ENCODE measurements at regions not wholly inside any gene's neighbourhood (a gene's known extent, or its start where the extent isn't known, plus 50 kb on each side); places are given as distances from the start of the nearest gene placed in this dataset.

DNA sequence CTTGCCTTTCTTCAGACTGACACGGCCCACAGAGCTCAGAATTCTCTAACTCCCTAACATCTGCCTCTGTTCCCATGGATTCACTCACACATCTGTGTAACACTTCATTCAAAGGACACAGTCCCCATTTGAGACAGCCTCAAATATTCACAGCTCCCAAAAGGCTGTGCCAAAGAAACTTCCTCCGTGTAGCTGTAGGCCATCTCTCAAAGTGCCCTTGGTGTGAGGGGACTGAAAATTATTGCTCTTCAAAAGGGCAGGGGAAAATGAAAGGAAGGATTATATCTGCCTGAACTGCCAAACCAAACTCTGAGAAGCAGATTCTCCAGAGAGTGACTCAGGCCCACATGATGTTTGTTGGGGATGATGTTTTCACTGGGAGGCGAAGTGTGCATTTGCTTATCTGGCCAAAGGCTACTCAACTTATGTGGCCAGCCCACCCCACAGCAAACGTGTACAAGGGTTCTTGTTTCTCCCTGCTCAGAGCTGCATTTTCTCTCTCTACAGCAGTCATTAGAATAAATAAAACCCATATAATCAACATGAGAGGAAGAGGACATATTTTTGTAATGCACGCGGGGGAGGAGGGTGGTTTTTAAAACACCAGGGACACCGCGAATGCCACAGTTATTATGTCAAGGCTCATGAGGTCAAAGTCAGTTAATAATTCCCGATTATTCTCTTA, 302.4 kb upstream of the NFE2L3 start:
- ATAC-seq (no peak), DNase-seq (no peak)

DNA sequence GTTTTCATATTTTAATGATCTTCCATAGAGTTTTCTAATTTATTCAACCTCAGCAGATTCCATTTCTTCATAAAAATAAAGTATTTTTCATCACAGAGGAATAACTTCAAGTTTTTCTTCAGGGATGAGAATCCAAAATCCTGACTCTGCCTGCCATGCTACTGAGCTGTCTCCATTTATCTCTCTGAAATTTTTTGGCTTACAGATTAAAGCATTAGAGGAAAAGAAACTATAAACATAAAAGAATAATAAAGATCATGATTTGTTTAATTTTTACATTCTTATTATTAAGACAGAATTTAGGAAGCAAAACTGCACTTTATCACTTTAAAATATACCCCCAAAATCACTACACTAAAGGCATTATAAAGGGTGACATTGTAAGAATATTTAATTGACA, 301.8 kb upstream of the NFE2L3 start:
- ATAC-seq (no peak), DNase-seq (no peak)

DNA sequence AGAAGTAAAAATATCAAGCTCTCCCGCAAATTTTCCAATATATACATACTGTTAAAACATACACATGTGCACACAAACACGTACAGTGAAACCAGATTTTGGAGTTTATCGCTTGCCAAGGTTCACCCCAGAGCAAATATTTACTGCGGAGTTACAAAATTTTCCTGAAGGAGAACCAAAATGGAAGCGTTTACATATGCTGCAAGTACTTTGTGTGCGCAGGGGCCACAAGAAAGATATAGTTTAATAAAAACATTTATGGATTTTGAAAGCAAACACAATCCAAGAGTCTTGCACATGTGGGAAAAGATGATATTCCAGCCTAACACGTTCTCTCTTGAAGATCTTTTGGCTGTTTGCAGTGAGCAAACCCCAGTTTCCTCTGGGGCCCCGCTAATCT, 301.3 kb upstream of the NFE2L3 start:
- no peak for ATAC-seq
- no peak for DNase-seq

DNA sequence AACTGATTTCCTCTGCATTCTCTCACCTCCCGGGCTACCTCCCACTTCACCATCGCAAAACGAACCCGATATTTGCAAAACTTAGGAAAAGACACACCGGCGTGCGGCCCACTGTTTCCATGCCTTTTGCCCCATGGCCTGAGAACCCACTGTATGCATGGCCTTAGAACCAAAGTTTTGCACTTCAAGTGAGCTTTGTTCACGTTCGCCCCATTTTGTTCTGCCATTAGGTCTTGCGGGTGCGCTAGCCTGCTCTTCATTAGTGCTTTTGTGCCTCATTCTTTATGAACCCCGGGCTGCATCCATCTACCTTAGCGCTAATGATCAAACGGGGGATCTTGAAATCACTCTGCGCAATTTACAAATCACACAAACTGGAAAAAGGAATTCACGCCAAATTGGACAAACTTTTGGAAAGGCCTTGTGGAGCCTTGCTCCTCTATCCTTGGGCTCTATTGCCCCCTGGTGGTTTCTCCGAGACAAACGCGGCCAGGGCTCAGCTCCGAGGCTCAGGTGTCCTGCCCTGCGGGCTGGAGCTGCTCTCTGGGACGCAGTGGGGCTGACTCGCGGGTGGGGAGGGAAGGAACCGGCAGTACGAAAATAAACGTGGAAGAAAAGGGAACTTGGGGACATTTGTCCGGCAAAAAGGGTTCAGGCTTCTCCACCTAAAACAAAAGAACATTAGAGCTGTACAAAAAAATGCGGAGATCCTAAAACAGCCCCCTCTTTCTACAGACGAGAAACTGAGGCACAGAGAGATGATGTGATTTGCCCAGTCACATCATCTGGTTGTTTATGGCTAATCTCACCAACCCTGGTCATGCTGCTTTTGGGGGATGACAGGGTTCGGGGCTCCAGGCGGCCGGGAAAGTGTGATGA, 300.4 kb upstream of the NFE2L3 start:
- DNase-seq (peak; percentile 75), ATAC-seq (peak; percentile 50)

DNA sequence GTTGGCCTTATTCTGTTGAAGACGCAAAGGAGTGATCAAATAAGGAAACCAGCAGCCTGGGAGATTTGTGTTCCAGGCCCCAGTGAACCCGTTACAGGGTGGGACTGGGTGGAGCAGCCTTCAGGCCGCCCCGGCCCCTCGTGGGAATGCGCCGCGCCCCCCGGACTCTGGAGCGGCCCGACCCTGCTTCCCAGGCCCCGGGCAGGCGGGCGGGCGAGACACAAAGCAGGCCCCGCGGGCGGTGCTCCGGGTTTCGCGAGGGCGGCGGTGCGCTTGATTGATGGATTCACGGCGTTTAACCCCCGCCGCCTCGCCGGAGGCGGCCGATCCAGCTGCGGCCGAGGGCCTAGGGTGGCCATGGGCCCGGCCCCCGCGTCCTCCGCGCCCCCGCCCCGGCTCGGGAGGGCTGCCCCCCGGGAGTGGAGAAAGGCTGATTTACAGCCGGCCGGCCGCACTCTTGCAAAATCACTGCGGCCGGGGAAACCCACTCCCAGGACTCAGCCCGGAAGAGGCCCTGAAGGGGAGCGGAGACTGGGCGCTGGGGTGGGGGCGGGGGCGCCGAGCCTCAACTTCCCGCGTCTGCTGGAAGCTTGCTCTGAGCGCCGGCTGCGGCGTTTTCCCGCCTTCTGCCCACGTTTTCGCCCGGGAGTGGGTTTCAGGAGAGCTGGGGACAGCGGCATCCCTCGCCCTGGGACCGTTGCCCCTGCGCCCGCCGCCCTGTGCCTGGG, 299.6 kb upstream of the NFE2L3 start:
- ATAC-seq (no peak), DNase-seq (peak; percentile 23)

DNA sequence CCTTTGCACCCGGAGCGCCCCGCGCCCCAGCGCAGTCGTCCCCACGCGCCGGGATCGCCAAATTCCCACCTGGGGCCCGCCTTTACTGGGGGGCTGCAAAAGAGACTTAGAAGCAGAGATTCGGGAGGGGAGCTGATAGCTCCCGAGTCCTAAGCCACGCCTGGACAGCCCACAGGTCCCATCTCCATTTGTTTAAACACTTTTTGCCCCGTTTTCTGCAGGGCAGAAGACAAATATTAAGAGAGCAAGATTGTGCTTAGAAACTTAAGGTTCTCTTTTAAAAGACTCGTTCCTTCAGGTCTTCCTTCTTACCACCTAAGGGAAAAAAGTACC, 299.1 kb upstream of the NFE2L3 start:
- ATAC-seq (no peak), DNase-seq (no peak)

DNA sequence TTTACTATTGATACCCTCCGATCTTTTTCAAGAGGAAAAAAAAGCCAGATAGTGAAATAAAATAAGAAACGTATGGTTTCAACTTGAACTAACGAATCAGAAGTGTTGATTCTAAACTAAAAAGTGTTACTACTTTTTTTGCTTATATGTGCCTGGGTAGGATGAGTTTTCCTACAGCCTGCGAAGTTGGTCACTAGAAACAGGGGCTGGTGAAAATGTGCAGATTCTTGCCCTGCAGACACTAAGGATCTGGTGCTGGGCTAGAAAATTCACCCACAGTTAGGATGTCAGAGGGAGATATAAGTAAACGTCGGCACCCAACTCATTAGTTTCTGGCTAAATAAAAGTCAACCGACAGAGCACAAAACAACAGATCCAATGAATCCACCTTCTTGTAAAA, 298.7 kb upstream of the NFE2L3 start:
- ATAC-seq: no peak
- no peak for DNase-seq

DNA sequence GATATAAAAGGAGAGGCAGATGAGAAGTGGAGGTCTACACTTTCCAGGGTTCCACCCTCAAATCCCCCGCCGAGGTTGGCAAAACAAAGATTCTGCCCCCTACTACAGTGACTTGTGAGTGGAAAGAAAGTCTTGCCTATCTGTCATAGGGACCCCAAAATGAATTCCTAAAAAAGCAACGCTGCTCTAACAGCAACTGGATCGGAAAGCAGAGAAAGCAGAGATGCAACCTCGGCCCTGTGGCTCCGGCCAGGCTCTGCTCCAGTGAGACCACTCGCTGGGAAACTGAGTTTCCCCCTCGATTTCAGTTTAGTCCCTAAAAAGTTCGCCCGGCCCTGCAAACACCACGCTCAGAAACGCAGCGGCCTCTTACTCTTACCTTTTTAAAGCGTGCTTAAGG, 297.9 kb upstream of the NFE2L3 start:
- ATAC-seq (no peak), DNase-seq (no peak)

DNA sequence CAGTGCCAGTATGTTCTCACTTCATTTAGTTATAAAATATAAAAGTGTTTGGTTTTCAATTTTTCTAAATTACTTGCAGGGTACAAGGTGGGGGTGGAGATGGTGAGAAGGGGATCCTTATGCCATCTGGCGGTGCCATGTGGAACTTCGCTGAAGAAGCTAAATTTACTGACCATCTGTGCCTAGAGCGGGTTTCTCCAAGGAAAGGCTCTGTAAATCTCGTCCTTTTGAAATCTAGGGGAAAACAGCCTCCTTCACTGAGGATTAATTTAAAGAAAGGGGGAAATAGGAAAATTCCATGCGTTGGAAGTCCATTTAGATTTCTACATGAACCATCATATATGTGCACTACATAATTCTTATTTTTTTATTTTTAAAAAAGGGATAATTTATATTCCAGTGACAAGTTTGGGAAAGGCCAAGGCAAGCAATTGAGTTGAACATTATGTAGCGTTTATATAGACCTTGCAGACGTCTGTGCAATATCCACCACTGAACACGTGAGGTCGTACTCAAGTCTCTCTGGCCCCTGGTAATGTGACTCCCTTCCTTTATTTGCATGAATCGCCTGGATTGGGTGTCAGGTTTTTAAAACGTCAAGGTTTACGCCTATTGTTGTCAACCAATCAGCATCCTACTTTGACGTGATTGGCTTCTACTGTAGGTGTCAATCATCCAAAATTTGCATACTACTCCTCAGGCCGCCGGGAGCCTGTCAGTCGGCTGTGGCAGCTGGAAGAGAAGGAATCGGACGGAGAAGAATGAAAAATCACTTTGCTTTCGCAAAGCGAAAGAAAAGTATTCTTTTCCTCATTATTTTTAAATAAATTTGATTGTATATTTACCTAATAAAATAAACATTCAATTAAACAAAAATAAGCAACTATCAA, 297.1 kb upstream of the NFE2L3 start:
- ATAC-seq: peak; percentile 16
- peak; percentile 59 for DNase-seq

DNA sequence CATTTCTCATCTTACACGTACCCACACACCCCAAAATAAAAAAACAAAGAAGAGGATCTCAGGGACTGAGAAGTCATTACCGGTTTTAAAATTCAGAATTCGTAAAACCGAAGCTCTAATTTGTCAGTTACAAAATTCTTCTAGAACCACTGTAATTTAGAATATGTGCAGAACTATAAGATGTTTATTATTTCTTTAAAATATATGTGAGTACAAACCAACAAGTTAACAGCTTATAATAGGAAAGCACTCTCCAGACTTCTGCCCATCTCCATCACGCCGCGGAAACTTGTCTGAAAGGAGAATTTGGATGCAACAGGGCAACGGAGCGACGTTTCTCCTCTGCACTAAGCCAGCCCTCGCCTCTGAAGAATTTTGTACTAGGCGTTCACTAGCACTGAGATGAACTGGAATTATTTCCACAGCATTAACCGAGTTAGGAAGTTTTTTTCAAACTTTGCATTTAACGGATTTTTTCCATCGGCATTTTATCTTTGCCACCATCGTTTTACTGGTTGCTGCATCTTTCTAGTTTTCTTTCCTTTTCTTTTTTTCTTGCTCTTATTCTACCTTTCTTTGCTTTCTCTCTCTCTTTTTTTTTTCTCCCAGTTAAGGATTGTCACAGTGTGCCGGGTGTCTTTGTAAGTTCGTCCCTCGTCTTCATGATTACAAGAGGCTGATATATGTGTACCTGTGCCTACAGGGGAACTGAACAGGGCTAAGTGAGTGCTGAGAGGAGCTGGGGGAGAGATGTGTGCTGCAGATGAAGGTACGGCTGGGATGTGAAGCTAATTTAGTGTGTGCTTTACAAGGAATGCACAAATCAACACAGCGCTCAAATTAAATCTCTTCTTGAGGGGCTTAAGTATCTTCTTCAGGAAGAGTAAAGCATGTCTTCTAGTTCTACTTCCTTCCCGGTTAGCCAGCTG, 295.9 kb upstream of the NFE2L3 start:
- ATAC-seq (no peak), DNase-seq (no peak)

DNA sequence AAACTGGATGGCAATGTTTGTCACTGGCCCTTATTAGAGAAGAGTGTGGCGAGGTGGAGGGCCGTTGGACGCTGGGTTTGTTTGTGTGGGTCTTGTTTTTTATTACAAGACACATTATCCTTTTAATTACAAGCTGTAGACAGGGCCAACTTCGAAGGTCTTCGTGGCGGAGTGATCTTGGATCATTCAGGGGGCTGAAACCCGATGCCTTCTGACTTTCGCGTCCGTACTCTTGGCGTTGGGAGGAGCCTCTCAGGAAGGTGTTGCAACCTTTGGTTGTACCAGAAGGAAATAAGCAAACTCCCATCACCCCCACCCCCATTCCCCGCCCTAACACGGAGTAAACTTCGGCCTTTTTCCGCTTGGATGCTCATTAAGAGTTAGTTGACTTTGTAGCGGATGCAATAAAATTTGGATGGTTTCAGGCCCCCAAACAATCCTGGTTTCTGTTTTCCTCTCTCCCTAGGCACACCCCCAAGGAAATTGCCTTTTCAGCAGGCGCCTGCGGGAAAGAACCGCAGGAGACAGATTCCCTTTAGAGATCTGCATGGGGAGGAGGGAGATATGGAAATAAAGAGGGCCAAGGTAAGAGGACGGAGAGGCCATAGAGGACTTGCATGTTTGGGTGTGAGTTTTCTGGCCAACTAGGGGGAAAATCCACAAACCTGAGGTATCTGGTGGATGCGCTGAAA, 294.5 kb upstream of the NFE2L3 start:
- DNase-seq: no peak
- ATAC-seq: no peak

DNA sequence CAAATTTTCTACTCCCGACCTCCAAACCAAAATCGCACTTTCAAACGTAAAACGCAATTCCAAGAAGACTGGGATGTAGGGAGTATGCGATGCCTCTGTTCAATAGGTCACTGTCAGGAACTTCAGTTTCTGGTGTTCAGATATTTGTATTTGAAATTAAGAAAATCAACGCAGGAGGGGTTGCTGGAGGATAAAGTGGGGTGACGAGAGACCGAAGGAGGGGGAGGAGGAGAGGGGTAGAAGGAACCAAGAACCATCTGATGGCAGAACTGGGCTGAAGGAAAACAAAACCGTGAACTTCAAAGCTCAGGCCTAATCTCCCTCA, 293.8 kb upstream of the NFE2L3 start:
- DNase-seq: no peak
- no peak for ATAC-seq

DNA sequence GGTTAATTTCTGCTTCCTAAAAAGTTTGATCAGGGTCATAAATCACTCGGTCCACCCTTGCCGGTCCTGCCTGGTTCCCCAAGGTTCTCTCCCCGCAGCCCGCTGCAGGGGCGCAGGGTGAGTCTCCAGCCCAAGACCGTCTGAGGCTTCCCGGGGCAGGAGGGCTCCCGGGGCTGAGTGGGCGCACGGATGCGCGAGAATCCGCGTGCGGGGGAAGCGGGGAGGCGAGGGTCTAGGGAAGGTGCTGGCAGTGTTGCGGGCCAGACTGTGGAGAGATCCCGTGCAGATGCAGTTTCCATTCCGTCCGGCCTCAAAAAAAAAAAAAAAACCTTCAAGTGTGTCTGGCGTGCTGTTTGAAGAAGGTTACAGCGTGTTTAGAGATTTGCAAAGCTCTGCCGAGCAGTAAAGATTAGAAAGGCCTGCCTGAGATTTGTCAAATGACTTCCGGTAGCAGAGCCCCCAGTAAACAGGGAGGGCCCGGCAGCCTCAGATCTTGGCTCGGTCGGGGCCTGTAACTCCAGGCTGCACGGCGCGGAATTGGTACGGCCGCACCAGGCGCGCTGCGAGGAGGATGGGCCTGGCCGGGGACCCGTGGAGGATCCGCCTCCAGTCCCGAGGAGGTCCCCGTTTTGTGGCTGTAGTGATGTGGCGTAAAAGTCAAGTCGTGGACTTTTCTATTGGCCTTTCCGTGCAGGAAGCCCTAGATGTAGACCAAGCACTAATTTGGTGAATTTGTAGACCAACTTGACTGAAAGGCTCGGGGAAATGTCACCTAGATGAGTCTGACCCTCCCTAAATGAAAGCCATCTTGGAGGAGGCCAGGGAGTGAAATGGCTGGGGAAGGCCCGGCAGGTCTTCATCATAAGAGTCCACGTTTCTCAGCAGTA, 293.2 kb upstream of the NFE2L3 start:
- DNase-seq: no peak
- no peak for ATAC-seq

DNA sequence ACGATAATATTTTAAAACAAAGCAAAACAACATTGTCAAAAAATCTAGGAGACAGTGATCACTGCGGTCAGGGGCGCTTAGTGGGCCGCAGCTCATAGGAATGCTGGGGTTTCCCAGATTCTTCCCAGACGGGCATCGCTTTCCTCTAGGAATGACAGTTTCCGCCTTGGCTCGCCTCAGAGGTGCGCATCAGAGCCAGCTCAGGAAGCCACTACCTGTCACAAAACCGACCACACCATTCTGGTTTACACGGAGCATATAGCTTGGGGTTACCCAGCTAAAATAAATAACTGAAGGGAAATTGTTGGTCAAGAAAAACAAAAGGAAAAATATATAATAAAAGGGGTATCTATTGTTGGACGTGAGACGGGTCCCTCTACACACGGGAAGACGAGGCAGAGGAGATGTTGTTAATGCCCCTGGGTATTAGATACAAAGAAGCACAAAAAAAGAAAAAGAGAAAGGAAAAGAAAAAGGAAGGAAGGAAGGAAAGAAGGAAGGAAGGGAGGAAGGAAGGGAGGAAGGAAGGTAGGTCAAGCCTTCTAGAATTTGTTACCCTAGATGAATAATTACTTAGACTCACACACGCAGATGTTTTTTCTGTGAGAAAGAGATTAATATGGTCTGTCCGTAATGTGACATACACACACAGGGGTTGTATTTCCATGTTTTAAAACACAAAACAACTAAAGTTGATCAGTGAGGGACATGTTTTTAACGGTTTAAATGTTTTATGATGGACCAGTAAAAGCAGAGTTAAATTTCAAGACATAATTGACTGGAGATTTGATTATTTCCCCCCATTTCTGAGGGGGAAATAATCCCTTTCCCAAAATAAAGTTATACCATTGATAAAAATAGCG, 292.4 kb upstream of the NFE2L3 start:
- DNase-seq (no peak), ATAC-seq (no peak)

DNA sequence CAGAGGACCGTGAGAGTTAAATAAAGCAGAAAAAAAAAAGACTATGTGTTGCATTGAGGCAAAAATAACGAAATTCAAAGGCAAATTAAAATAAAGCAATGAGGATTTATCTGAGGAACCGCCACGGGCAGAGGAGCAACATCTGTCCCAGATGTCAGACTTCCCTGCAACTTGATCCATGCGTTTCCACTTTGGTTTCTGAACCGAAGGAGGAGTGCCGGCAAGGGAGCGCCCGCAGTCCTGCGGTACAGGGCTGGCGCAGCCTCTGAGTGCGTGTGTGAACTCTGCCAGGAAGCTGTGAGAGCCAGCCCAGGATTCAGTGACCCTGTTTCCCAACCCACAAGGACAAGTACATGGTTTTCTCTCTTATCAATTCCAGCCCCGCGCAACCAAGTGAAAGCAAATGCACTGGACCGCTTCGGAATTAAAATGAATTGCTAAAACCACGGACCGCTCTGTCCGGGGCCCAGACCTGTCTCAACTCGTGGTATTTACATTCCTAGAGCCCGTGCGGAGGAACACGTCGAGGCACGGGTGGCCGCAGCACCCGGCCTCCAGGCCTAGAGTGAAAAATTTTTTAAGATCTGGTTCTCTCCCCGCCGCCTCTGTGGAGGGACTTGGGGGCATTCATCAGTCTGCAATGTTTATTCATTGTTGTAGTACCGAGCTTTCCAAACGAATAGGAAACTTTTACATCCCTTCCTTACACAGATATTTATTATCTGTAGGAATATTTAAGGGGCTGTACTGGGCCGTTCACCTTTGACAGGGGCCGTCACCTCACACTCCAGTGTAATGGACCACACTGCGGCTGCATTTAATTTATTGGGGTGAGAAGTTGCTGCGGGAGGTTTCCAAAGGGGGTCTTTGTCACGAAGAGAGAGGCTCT, 291.5 kb upstream of the NFE2L3 start:
- DNase-seq (no peak), ATAC-seq (no peak)

DNA sequence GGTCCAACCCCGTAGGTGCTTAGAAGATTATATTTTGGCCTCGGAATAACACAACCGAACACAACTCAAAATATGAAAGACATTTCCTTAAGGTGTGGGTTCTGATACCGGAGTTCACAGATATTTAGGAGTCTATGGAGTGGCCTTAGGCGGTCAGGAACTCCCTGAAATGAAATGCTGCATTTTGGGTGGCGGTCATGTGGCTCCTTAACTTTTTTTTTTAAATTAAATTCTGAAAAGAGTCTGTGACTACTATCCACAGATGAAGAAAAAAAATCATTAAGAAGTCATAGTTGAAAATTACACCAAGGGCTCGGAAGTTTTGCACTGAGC, 290.9 kb upstream of the NFE2L3 start:
- ATAC-seq (no peak), DNase-seq (no peak)

DNA sequence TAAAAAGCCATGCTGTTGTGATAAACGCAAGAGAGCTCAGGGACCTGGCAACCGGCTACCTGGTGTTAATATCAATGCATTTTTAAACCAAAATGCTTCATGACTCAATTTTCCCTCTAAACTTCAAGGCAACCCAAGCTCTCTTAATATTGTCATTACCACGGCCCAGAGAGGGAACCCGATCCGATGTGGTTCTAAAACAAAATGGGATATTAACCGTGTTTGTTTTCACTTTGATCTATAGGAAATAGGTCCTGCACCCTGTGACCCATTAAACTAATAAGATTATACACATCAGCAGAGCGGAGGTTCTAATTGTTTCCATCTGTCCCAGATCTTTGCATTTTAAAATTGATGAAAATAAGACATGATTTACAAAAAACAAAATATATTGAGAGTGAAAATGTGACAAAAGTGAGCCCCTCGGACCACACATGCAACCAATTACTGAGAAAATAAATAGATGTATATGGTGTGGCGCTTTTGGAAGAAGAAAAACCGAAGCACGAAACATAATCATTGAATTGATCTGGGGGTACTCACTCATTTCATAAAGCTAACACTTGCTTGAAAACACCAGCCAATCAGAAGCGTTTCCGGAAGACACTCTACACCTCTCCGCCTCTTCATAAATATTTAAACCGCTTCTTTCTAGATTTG, 290.3 kb upstream of the NFE2L3 start:
- ATAC-seq (no peak), DNase-seq (no peak)
